H1 (cell line): ENCODE measurements at regions not wholly inside any gene's neighbourhood (a gene's known extent, or its start where the extent isn't known, plus 50 kb on each side); places are given as distances from the start of the nearest gene placed in this dataset.

ENCODE experiments used
- CHD1 ChIP-seq: IDR thresholded peaks from 2 replicates; pipeline ENCODE4 v1.6.1; 2012; ENCODE audit warnings: low read depth, low read length, improper control_type of control experiment
- KDM1A ChIP-seq: fragments of 200-600, 300-600 bp; sonication (generic); IDR thresholded peaks from 2 replicates; pipeline ENCODE4 v1.7.1; 2016; ENCODE audit warnings: mild to moderate bottlenecking, low read length, borderline replicate concordance
- MAFK ChIP-seq: IDR thresholded peaks from 2 replicates; pipeline ENCODE4 v1.6.1; 2012; ENCODE audit warnings: low read depth, mild to moderate bottlenecking, improper control_type of control experiment, low read length
- RBBP5 ChIP-seq: IDR thresholded peaks from 2 replicates; pipeline ENCODE4 v1.7.1; 2012; ENCODE audit warnings: low read depth, mild to moderate bottlenecking, inconsistent platforms, low read length, moderate library complexity, borderline replicate concordance
- SIRT6 ChIP-seq: IDR thresholded peaks from one replicate; pipeline ENCODE4 v1.7.1; 2012; ENCODE audit warnings: low read length, inconsistent platforms
- SP2 ChIP-seq: IDR thresholded peaks from 2 replicates; pipeline ENCODE4 v1.6.1; 2012; ENCODE audit warnings: mild to moderate bottlenecking, low read length, inconsistent platforms
- SP4 ChIP-seq: IDR thresholded peaks from 2 replicates; pipeline ENCODE4 v1.6.1; 2012; ENCODE audit warnings: low read length, inconsistent platforms
- TAF1 ChIP-seq: IDR thresholded peaks from 2 replicates; pipeline ENCODE4 v1.6.1; 2011; ENCODE audit warnings: mild to moderate bottlenecking, low read depth, low read length
- TCF12 ChIP-seq: IDR thresholded peaks from 2 replicates; pipeline ENCODE4 v1.6.1; 2011; ENCODE audit warnings: low read depth, mild to moderate bottlenecking, low read length
- TF ChIP-seq, protein P1 (sequence below): fragments of 300-600 bp; sonication (generic); IDR thresholded peaks from 2 replicates; pipeline ENCODE4 v1.7.1; 2012; ENCODE audit warnings: low read length, moderate library complexity, mild to moderate bottlenecking, inconsistent platforms; ENCODE audit not compliant: insufficient replicate concordance

DNA sequence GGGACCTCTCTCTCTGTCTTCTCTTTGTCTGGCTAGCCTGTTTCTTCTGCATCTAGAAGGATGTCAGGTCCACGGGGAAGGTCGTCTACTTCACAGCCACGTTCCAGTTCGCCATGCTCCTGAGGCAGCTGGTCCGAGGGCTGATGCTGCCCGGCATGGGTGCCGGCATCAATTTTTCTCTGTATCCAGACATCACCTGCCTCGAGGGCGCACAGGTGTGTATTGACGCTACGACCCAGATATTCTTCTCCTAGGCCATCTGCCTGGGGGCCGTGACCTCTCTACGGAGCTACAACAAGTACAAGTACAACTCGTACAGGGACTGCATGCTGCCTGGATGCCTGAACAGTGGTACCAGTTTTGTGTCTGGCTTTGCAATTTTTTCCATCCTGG is 841.6 kb upstream of the TMPRSS15 start (continued):
- TF ChIP-seq, protein P1, sequence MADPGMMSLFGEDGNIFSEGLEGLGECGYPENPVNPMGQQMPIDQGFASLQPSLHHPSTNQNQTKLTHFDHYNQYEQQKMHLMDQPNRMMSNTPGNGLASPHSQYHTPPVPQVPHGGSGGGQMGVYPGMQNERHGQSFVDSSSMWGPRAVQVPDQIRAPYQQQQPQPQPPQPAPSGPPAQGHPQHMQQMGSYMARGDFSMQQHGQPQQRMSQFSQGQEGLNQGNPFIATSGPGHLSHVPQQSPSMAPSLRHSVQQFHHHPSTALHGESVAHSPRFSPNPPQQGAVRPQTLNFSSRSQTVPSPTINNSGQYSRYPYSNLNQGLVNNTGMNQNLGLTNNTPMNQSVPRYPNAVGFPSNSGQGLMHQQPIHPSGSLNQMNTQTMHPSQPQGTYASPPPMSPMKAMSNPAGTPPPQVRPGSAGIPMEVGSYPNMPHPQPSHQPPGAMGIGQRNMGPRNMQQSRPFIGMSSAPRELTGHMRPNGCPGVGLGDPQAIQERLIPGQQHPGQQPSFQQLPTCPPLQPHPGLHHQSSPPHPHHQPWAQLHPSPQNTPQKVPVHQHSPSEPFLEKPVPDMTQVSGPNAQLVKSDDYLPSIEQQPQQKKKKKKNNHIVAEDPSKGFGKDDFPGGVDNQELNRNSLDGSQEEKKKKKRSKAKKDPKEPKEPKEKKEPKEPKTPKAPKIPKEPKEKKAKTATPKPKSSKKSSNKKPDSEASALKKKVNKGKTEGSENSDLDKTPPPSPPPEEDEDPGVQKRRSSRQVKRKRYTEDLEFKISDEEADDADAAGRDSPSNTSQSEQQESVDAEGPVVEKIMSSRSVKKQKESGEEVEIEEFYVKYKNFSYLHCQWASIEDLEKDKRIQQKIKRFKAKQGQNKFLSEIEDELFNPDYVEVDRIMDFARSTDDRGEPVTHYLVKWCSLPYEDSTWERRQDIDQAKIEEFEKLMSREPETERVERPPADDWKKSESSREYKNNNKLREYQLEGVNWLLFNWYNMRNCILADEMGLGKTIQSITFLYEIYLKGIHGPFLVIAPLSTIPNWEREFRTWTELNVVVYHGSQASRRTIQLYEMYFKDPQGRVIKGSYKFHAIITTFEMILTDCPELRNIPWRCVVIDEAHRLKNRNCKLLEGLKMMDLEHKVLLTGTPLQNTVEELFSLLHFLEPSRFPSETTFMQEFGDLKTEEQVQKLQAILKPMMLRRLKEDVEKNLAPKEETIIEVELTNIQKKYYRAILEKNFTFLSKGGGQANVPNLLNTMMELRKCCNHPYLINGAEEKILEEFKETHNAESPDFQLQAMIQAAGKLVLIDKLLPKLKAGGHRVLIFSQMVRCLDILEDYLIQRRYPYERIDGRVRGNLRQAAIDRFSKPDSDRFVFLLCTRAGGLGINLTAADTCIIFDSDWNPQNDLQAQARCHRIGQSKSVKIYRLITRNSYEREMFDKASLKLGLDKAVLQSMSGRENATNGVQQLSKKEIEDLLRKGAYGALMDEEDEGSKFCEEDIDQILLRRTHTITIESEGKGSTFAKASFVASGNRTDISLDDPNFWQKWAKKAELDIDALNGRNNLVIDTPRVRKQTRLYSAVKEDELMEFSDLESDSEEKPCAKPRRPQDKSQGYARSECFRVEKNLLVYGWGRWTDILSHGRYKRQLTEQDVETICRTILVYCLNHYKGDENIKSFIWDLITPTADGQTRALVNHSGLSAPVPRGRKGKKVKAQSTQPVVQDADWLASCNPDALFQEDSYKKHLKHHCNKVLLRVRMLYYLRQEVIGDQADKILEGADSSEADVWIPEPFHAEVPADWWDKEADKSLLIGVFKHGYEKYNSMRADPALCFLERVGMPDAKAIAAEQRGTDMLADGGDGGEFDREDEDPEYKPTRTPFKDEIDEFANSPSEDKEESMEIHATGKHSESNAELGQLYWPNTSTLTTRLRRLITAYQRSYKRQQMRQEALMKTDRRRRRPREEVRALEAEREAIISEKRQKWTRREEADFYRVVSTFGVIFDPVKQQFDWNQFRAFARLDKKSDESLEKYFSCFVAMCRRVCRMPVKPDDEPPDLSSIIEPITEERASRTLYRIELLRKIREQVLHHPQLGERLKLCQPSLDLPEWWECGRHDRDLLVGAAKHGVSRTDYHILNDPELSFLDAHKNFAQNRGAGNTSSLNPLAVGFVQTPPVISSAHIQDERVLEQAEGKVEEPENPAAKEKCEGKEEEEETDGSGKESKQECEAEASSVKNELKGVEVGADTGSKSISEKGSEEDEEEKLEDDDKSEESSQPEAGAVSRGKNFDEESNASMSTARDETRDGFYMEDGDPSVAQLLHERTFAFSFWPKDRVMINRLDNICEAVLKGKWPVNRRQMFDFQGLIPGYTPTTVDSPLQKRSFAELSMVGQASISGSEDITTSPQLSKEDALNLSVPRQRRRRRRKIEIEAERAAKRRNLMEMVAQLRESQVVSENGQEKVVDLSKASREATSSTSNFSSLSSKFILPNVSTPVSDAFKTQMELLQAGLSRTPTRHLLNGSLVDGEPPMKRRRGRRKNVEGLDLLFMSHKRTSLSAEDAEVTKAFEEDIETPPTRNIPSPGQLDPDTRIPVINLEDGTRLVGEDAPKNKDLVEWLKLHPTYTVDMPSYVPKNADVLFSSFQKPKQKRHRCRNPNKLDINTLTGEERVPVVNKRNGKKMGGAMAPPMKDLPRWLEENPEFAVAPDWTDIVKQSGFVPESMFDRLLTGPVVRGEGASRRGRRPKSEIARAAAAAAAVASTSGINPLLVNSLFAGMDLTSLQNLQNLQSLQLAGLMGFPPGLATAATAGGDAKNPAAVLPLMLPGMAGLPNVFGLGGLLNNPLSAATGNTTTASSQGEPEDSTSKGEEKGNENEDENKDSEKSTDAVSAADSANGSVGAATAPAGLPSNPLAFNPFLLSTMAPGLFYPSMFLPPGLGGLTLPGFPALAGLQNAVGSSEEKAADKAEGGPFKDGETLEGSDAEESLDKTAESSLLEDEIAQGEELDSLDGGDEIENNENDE: no peak
- no peak for TF ChIP-seq MAFK
- no peak for TF ChIP-seq SIRT6
- no peak for TF ChIP-seq CHD1
- TF ChIP-seq KDM1A: no peak
- TF ChIP-seq SP4: no peak
- no peak for TF ChIP-seq SP2
- TF ChIP-seq TCF12: no peak
- no peak for TF ChIP-seq RBBP5
- no peak for TF ChIP-seq TAF1
